Activated CD8-positive, alpha-beta memory T cell treated with anti-CD3 and anti-CD28 coated beads, Interleukin-2, amount 10 ng/mL, durations not matched to agents 7 days and 5 days (primary cell): ENCODE measurements at regions not wholly inside any gene's neighbourhood (a gene's known extent, or its start where the extent isn't known, plus 50 kb on each side); places are given as distances from the start of the nearest gene placed in this dataset.
"Not testable (repeated sequence)": the region's sequence is repeated elsewhere in the genome, so short reads cannot be mapped to it uniquely, and the experiment has no call there.

Experiments used
- ATAC-seq: fragments of 150-1000 bp; cut with Tn5 transposase; one replicate; pipeline ENCODE4 v1.10.0; 2021; ENCODE audit warnings: moderate library complexity
- CTCF ChIA-PET: fragments of 350-600 bp; sonication (Branson Sonifier 250); formaldehyde crosslinking; loops from one replicate; lab custom pipeline; 2021; ENCODE audit warnings: antibody characterized with exemption; lab: Charles Lee
- DNase-seq: peaks from one replicate; pipeline ENCODE4 v3.0.0-alpha.2; 2020
- H3K27ac Mint-ChIP-seq: one replicate; pipeline ENCODE4 v1.8.0; 2021; ENCODE audit warnings: mild to moderate bottlenecking, mixed read lengths
- H3K27me3 Mint-ChIP-seq: one replicate; pipeline ENCODE4 v1.8.0; 2021; ENCODE audit warnings: mixed read lengths
- H3K36me3 Mint-ChIP-seq: one replicate; pipeline ENCODE4 v1.8.0; 2021; ENCODE audit warnings: mild to moderate bottlenecking, mixed read lengths
- H3K4me1 Mint-ChIP-seq: one replicate; pipeline ENCODE4 v1.8.0; 2021; ENCODE audit warnings: mixed read lengths
- H3K4me3 Mint-ChIP-seq: one replicate; pipeline ENCODE4 v1.8.0; 2021; ENCODE audit warnings: mild to moderate bottlenecking, moderate library complexity, mixed read lengths
- H3K9me3 Mint-ChIP-seq: one replicate; pipeline ENCODE4 v1.8.0; 2022; ENCODE audit warnings: low read depth, mixed read lengths

DNA sequence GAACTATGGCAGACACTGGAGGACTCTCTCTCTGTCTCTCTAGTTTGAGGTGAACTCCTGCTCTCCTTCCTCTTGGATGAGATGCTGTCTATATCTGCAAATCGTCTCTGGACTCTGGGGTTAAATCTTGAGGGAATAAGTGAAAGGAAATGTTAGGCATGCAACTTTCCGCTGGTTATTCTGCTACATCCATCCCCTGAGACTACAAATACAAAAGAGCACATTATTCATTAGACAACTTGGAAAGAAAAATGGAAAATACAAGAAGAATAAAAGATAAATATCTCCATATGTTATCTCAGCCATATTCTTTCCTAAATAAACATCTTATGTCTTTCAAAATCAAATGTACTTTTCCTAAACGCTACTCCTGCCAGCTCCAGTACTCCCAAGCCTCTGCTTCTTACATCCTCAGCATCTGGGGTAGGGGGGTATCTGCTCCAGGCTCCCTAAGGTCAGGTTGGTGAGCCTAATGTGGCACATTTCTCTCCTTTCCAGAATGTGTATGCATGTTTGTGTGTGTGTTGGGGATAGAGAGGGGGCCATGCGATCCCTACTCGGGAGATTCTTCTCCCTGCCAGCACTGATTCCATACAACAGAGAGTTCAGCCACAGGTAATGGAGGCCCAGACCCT is 102.9 kb upstream of the FSCB start:
- no peaks in the 10 kb centered on the region for H3K4me1 Mint-ChIP-seq
- H3K27me3 Mint-ChIP-seq = no peaks in the 10 kb centered on the region
- CTCF ChIA-PET = no interaction called here
- H3K36me3 Mint-ChIP-seq = no peaks in the 10 kb centered on the region
- H3K9me3 Mint-ChIP-seq = peaks cover 2% of the 10 kb centered on the region
- ATAC-seq (no peak), DNase-seq (no peak)
- no peak overlapping the region for H3K4me3 Mint-ChIP-seq
- H3K27ac Mint-ChIP-seq = no peak overlapping the region

DNA sequence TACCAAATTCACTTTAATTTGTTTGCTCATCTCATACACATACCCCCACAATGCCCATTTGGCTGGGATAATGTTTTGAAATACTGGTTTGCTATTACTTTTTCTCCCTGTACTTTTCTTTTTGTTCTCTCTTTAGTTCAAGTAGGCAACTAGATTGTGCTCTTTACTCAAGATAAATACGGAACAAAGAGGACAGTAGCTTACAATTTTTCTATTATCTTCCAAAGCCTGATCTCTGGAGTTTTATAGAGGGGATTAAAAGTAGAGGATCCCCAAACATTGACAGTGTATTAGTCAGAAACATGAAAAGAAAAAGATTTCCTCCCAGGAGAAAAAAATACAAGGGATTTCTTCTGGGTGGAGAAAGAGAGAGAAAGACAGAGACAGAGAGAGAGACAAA is 102.1 kb upstream of the FSCB start:
- no peak for DNase-seq
- H3K4me1 Mint-ChIP-seq = no peaks in the 10 kb centered on the region
- H3K27me3 Mint-ChIP-seq = no peaks in the 10 kb centered on the region
- no peaks in the 10 kb centered on the region for H3K36me3 Mint-ChIP-seq
- H3K4me3 Mint-ChIP-seq = no peak overlapping the region
- H3K27ac Mint-ChIP-seq = no peak overlapping the region
- peaks cover 2% of the 10 kb centered on the region for H3K9me3 Mint-ChIP-seq
- no peak for ATAC-seq
- CTCF ChIA-PET = no interaction called here

DNA sequence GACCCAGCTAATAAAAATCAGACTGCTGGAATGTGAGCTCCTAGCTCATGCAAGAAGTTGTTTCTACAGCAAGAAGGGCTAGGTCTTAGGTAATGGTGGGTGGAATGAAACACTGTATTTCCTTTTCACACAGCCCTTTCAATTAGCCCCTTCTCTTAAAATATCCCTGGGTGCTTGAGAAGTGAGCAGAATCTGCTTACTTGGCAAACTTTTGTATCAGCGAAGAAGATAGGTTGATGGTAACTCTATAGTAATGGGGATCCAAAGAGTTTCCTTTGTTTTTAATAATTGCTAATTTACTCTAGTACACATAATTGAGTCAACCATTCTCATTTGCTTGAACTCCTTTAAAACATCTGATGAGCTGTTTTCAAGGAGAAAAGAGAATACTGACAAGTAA is 100.6 kb upstream of the FSCB start:
- H3K27me3 Mint-ChIP-seq = no peaks in the 10 kb centered on the region
- H3K4me1 Mint-ChIP-seq = no peaks in the 10 kb centered on the region
- no peaks in the 10 kb centered on the region for H3K36me3 Mint-ChIP-seq
- H3K9me3 Mint-ChIP-seq = peaks cover 2% of the 10 kb centered on the region
- CTCF ChIA-PET = no interaction called here
- H3K4me3 Mint-ChIP-seq = no peak overlapping the region
- ATAC-seq = no peak
- DNase-seq = no peak
- no peak overlapping the region for H3K27ac Mint-ChIP-seq

DNA sequence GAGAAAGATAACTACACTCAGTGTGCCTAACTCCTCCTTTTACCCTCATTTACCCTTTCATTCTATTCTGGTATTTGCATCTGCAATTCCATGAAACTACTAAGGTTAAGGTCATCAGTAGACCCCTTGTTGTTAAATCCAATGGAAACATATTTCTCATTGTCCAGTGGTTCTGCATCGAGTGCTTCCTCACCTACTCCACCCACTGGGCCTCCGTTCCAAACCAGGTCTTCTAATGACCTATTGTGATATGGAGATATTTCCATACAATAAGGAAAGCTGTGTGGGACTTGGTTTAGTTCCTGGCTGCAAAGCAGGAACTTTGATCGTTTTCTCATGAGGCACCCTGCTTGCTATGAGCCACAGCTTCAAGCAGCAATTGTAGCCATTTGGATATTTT is 99.5 kb upstream of the FSCB start:
- Mint-ChIP-seq H3K27me3 (no peaks in the 10 kb centered on the region), H3K4me3 (no peak overlapping the region), H3K27ac (no peak overlapping the region), H3K4me1 (no peaks in the 10 kb centered on the region), H3K9me3 (peaks cover 2% of the 10 kb centered on the region), H3K36me3 (no peaks in the 10 kb centered on the region)
- DNase-seq = no peak
- ATAC-seq = no peak
- CTCF ChIA-PET = no interaction called here

DNA sequence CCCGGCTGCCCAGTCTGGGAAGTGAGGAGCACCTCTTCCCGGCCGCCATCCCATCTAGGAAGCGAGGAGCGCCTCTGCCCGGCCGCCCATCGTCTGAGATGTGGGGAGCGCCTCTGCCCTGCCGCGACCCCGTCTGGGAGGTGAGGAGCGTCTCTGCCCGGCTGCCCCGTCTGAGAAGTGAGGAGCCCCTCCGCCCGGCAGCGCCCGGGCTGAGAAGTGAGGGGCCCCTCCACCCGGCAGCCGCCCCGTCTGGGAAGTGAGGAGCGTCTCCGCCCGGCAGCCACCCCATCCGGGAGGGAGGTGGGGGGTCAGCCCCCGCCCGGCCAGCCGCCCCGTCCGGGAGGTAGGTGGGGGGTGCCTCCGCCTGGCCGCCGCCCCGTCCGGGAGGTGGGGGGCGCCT is 94.2 kb upstream of the FSCB start:
- H3K27ac Mint-ChIP-seq, H3K27me3 Mint-ChIP-seq, H3K4me3 Mint-ChIP-seq, H3K4me1 Mint-ChIP-seq, ATAC-seq, H3K36me3 Mint-ChIP-seq, DNase-seq, CTCF ChIA-PET, H3K9me3 Mint-ChIP-seq: not testable (repeated sequence)

DNA sequence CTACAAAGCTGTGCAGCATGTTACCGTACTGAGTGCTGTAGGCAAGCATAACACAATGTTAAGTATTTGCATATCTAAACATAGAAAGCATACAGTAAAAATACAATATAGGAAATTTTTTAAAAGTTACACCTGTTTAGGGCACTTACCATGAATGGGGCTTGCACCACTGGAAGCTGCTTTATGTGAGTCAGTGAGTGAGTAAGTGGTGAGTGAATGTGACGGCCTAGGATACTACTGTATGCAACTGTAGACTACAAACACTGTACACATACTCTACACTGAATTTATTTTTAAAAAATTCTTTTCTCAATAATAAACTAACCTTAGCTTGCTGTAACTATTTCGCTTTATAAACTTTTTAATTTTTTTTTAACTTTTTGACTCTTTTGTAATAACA is 82.1 kb upstream of the FSCB start:
- Mint-ChIP-seq H3K27ac (no peak overlapping the region), H3K27me3 (no peaks in the 10 kb centered on the region), H3K4me1 (no peaks in the 10 kb centered on the region), H3K36me3 (no peaks in the 10 kb centered on the region), H3K9me3 (peaks cover 3% of the 10 kb centered on the region), H3K4me3 (no peak overlapping the region)
- CTCF ChIA-PET = no interaction called here
- DNase-seq (no peak), ATAC-seq (no peak)

DNA sequence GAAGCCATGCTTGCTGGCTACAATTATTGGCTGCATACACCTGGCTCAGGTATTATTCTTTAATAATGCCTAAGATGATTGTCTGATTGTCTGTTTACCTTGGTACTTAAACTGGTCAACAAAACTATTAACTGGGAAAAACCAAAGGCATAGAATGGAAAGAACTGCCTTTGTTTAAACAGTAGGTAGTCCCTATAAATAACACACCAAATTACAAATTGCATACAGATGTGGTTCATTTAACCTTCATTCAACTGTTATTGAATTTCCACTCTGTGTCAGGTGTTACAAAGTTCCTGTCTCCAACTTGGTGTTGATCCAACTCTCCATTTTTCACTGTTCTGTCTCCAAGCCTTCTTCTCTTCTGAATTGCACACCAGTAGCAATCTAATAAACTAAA is 79.8 kb upstream of the FSCB start:
- Mint-ChIP-seq H3K4me1 (no peaks in the 10 kb centered on the region), H3K4me3 (no peak overlapping the region), H3K27ac (no peak overlapping the region), H3K36me3 (no peaks in the 10 kb centered on the region), H3K27me3 (no peaks in the 10 kb centered on the region), H3K9me3 (peaks cover 3% of the 10 kb centered on the region)
- CTCF ChIA-PET = no interaction called here
- ATAC-seq (no peak), DNase-seq (no peak)

DNA sequence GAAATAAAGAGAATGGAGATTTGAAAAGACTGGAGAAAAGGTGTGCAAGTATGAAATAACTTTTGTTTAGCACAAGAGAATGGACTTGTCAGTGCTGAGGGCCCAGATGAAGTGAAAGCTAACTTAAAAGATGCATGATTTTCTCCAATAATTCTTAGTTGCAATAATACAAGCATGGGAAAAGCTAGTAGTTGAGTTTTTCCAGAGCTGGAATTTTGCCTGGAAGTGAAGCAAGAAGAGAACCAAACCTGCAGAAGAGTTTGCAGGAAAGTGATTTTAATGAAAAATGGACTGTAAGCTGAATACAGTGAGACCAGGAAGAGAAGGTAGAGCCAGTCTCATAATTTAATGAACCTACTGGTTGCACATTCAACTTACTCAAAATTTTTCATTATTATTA is 69.3 kb upstream of the FSCB start:
- no peaks in the 10 kb centered on the region for H3K27me3 Mint-ChIP-seq
- H3K36me3 Mint-ChIP-seq = no peaks in the 10 kb centered on the region
- CTCF ChIA-PET = no interaction called here
- ATAC-seq = no peak
- no peak overlapping the region for H3K27ac Mint-ChIP-seq
- no peak for DNase-seq
- H3K9me3 Mint-ChIP-seq = peaks cover 13% of the 10 kb centered on the region
- H3K4me1 Mint-ChIP-seq = no peaks in the 10 kb centered on the region
- no peak overlapping the region for H3K4me3 Mint-ChIP-seq

DNA sequence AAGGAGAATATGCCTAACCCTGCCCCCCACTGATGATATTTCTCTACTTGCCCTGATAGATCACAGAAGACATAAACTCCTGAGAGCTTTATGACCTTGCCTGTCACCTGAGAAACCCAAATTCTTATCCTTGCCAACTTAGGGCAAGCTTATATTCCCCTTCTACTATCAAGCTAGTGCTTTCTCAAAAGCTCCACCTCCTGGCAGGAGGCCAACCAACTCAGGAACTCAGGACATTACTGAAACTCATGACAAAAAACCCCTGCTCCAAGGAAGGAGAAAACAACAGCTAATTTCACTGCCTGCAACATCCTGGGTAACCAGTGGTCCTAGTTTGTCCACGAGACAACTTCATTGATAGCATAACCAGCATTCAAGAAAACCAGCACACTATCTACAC is 60.9 kb upstream of the FSCB start:
- Mint-ChIP-seq H3K36me3 (no peaks in the 10 kb centered on the region), H3K4me1 (no peaks in the 10 kb centered on the region), H3K9me3 (peaks cover 12% of the 10 kb centered on the region), H3K27ac (no peak overlapping the region), H3K4me3 (no peak overlapping the region), H3K27me3 (no peaks in the 10 kb centered on the region)
- CTCF ChIA-PET = no interaction called here
- DNase-seq (no peak), ATAC-seq (no peak)

DNA sequence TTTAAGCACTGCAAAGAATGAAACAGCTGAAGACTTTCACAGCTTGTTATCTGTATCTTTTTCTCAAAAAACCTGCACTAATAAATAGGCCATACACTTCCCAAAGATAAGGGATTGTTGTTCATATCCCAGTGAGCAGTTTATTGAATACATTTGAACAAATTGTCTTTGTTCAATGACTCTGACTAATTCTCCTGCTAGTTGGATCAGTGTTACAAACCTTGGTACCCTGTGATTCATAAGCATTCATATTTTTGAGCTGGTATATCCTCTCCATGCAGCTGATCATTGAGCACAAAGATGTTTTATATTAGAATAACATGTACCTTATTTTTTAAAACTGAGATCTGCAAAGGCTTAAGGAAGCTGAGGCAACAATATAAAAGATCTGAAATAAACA is 58.9 kb upstream of the FSCB start:
- H3K27me3 Mint-ChIP-seq = no peaks in the 10 kb centered on the region
- H3K9me3 Mint-ChIP-seq = peaks cover 8% of the 10 kb centered on the region
- no peak for ATAC-seq
- H3K4me3 Mint-ChIP-seq = no peak overlapping the region
- DNase-seq = no peak
- no peaks in the 10 kb centered on the region for H3K36me3 Mint-ChIP-seq
- CTCF ChIA-PET = no interaction called here
- no peak overlapping the region for H3K27ac Mint-ChIP-seq
- H3K4me1 Mint-ChIP-seq = no peaks in the 10 kb centered on the region

DNA sequence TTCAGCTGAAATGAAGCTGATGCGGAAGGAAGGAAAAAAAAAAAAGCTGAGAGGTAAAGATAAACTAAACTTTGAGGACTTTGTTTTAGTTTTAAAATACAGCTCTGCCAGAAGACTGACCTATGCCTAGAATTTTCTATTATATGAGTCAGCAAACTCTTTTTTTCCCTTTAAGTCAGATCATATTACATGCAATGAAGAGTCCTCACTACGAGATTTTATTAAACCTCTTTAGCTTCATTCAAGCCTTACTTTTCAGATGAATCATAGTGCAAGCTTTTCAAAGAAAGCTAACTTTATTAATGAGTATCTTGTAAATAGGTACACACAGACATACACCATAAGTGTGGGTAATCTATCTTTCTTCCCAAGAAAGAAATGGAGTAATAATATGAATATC is 57.8 kb upstream of the FSCB start:
- H3K27me3 Mint-ChIP-seq = no peaks in the 10 kb centered on the region
- no peak for DNase-seq
- CTCF ChIA-PET = no interaction called here
- no peak overlapping the region for H3K27ac Mint-ChIP-seq
- no peaks in the 10 kb centered on the region for H3K4me1 Mint-ChIP-seq
- peaks cover 2% of the 10 kb centered on the region for H3K9me3 Mint-ChIP-seq
- no peak for ATAC-seq
- H3K4me3 Mint-ChIP-seq = no peak overlapping the region
- H3K36me3 Mint-ChIP-seq = no peaks in the 10 kb centered on the region
